Activated gamma-delta T cell treated with Interleukin-2 at 50 U/mL for 16 hours (primary cell): ENCODE measurements at regions not wholly inside any gene's neighbourhood (a gene's known extent, or its start where the extent isn't known, plus 50 kb on each side); places are given as distances from the start of the nearest gene placed in this dataset.
"Not testable (repeated sequence)": the region's sequence is repeated elsewhere in the genome, so short reads cannot be mapped to it uniquely, and the experiment has no call there.

ENCODE experiments used
- DNase-seq: peaks from one replicate; pipeline ENCODE4 v3.0.0-alpha.2; 2020

- no peak for DNase-seq
Measured at GRCh38 chr1:172931340-172931739, 119.4 kb downstream of the TNFSF18 start.

DNA sequence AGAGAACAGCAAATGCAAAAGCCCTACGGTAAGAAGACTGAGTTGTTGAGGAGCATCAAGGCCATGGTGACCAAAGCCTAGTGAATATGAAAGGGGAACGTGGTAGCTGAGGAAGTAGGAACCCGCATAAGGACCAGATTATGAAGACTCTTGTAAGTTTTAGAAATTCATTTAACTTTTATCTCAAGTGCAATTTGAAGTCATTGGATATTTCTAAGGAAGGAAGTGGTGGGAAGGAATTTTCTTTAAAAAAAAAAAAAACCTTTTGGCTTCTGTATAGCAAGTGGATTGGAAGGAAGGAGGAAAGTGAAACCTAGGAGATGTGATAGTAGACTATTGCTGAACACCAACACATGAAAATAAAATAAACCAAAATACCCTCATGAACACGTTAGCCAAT is 119.0 kb downstream of the TNFSF18 start:
- no peak for DNase-seq

GRCh38 chr1:172932981-172933380 is 117.8 kb downstream of the TNFSF18 start:
- DNase-seq: no peak

DNA sequence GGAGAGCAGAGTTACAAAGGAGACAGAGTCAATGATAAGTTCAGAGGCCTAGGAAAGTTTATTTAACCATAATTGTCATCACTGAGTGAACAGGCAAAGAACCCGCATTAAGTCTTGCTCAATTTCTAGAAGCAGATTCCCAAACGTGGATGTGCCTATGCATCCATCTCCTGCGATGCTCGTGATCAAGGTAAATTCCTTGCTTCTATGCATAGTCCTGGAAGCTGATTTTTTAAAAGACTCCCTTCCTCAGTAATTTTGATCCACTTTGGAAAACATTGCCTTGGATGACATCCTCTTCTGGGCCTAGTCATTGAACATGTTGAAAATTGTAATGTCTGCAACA is 116.4 kb downstream of the TNFSF18 start:
- DNase-seq: no peak

DNA sequence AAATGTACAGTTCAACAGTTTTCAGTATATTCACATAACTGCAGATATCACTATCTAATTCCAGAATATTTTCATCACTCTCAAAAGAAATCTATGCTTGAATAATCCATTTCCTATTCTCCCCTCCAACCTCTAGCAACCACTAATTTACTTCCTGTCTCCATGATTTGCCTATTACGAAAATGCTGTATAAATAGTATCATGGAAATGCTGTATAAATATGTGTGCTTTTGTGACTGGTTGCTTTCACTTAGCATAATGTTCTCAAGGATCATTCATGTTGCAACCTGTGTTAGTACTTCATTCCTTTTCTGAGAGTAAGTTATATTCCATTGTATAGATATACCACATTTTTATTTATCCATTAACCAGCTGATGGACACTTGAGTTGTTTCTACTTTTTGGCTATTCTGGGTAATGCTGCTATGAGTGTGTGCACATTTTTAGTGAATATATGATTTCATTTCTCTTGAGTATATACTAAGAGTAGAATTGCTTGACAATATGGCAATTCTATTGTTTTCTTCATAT is 115.6 kb downstream of the TNFSF18 start:
- no peak for DNase-seq

DNA sequence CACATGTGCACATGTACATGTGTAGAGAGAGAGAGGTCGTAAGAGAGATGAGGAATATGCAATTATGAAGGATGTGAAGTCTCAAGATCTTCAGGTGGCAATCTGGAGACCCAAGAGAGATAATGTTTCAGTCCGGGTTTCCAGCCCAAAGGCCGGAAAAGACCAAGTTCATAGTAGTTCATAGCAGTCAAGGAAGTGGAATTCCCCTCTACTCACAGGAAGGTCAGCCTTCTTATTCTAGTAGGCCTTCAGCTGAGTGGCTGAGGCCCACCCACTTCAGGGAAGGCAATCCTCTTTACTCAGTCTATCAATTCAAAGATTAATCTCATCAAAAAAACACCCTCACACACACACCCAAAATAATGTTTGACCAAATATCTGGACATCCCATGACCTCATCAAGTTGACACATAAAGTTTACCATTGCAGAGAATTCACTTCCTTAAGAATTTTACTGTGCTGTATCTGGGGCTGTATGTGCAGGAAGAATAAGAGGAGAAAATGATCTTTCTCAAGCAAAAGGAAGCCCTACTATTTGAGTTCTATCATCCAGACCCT is 114.6 kb downstream of the TNFSF18 start:
- no peak for DNase-seq

- no peak for DNase-seq
Measured at GRCh38 chr1:172938681-172939080, 112.1 kb downstream of the TNFSF18 start.

DNA sequence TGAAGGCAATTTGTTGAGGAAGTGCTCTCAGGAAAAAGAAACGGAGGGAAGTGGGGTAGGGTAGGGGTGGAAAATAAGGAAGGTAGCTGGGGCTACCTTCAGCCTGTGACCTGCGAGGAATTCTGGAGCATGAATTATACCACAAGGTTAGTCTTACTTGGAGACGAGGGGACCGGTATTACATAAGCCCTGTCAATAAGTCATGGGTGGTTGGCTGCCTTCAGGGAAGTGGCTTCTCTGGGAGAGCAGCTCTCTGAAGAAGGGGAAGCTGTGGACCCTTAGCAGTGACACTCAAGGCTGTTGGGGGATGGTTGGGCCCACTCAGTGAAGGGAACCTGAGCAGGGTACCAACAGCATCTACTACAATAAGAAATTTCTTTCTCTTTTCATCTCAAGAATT is 111.3 kb downstream of the TNFSF18 start:
- DNase-seq: no peak

DNA sequence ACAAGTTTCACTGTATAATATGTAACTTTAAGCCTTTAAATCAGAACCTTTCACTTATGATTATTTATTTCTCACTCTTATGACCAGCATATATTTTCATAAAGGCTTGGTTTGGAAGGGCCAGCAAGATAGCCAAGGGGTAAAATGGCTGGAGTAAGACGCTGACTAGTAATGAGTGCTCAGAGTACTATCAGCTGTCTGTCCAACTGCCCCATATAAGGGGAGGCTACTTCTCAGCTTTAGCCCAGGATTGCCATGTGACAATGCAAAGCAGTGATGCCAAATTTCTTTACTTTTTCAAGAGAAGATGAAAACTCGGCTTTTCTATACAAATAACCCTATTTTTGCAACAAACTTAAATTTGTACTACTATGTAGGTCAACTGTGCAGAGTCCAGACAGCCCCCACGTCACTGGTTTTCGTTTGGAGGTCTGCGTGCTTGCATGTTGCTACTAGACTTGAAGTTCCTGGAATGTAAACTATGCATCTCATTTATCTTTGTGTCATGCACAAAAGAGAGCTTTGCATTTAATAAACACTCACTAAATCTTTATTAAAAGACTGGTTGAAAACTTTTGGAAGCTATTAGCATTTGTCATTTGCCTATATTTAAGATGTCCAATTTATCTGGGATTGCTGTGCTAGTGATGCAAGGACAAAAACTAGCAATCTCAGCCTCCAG is 110.4 kb downstream of the TNFSF18 start:
- DNase-seq: no peak

DNA sequence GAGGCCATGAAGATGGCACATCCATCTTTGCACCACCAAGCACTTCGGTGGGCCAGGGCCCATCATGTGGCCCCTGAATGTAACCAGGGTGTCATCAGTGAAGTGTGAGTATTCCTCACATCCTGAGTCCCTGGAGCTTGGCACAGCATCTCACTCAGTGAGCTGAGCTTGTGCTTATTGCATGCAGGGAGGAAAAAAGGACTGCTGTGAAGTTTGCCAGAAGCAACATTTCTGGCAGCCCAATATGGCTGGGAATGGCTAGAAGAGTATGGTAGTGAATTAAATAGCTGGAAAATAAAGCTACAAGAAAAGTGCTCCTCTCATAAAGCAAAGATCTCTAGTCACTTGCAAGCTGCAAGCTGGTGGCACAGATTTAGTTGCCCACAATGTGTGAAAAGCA is 109.3 kb downstream of the TNFSF18 start:
- no peak for DNase-seq

- DNase-seq: no peak
Measured at GRCh38 chr1:172941945-172942344, 108.8 kb downstream of the TNFSF18 start.

DNA sequence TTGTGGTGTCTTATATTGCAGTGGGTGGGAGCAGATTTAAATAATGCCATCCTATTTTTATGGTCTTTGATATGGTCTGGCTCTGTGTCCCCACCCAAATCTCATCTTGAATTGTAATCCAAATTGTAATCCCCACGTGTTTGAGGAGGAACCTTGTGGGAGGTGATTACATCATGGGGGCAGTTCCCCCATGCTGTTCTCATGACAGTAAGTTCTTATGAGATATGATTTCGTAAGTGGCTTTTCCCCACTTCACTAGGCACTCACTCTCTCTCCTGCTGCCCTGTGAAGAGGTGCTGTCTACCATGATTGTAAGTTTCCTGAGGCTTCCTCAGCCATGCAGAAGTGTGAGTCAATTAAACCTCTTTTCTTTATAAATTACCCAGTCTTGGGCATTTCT is 107.6 kb downstream of the TNFSF18 start:
- not testable (repeated sequence) for DNase-seq

DNA sequence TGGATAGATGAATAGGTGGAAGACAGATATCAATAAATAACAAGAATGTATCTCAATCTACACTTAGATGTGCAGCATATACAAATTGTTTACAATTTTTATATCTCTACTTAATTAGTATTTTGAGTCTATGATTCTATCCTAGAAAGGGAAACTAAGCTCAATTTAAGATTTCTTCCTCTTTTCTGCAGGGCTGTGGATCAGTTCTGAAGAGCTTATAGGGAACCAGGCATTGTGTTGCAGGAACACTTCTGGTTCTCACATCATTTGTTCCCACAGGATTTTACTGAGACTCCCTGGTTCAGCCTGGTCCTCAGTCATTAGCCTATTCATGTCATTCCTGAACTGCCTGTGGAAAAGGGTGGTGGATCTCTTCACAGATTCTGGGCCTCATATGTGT is 105.8 kb downstream of the TNFSF18 start:
- no peak for DNase-seq

GRCh38 chr1:172946814-172947507 is 103.8 kb downstream of the TNFSF18 start:
- no peak for DNase-seq

GRCh38 chr1:172948457-172948856 is 102.3 kb downstream of the TNFSF18 start:
- DNase-seq: no peak

GRCh38 chr1:172949096-172949495 is 101.6 kb downstream of the TNFSF18 start:
- no peak for DNase-seq

GRCh38 chr1:172950528-172950927 is 100.2 kb downstream of the TNFSF18 start:
- DNase-seq: no peak

DNA sequence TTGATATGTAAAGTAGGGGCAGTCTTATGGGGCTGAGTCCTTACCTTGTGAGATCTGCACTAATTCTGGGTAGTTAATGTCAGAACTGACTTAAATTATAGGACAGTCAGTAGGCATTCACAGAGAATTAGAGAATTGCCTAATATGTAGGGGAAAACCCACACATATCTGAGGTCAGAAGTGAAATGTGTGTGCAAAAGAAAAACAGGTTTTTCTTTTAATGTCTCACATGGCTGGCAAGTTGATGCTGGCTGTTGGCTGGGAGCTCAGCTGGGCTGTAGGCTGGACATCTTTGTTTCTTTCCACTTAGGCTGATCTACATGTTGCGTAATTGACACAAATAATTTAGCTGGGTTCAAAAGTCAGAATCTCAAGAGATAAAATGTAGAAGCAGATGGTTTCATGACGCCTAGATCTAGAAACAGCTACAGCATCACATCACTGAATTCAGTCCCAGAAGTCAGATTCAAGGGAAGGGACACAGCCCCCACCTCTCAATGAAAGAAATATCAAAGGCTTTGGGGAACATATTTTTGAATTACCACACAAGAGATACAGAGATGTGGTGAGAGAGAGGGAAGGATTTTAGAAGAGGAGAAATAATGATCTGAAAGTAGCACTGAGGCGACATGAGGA is 98.9 kb downstream of the TNFSF18 start:
- no peak for DNase-seq

GRCh38 chr1:172952516-172952915 is 98.2 kb downstream of the TNFSF18 start:
- DNase-seq: no peak

DNA sequence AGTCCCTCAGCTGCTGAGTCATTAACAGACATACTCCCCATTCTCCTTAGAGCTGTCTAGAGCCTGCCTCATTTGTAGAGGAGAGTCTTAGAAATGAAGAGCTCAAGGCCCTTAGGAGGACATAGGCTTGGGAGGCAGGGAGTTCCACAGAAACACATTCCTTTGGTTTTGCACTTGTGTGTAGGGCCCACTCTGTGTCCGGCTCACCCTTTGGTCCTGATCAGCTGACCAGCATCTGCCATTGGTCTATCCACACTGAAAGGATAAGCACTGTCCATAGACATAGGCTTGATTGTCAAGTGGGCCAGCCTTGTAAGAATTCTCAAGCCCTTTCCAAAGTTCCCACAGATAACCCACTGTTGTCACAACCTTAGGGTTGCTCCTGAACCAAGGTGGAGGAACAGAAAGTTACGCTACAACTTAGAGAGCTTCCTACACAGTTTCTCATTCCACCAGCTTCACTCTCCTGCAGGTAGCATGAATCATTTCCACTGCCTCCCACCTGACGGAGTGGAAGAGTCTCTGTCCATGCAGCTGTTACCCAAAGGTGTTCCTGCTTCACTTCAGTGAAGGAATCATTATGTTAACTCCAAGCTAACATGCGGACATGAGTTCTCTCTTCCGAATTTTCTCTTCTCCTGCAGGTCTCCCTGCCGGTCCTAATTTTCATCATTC is 96.1 kb downstream of the TNFSF18 start:
- DNase-seq: no peak

DNA sequence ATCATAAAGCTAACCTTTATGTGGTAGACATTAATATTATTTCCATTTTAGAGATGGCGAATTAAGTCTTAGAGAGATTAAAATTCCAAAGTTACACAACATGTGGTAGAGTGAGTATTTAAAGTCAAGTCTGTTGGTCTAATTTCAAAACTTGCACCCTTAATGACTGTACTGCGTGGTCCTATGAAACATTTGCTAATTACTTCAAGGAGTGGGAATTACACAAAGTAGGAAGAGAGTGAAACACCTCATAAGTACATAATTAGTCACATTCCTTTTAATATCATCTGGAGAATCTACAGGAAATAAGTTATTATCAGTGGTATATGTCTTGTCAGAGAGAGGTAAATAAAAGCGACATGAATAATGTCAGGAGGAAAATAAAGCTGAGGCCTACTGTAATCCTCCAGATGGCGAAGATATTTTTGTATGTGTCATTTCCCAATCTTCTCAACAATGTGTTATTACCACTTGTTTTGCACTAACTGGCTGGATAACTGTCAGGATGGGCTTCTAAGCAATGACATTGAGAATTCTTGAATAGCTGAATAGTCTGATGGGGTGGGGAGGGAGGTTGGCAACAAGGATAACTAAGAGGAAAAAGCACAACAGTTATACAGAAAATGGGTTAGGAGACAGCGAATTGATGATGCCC is 95.5 kb downstream of the TNFSF18 start:
- DNase-seq: no peak

DNA sequence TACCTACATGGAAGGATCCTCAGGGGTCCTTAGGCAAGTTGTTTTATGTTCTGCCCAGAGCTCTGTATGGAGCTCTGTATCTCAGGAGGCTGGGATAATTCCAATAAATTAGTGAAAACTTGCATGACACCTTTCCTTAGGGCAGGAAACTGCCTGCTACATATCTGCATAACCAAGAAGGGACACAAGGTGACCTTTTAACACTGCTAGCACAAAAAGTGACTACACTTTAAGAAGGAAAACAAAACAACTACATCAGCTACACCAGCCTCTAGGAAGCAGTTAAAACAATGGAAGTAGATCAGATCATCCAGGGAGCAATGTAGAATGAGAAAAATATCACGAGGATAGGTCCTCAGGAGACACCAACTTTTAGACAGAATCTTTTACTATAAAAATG is 93.9 kb downstream of the TNFSF18 start:
- no peak for DNase-seq

DNA sequence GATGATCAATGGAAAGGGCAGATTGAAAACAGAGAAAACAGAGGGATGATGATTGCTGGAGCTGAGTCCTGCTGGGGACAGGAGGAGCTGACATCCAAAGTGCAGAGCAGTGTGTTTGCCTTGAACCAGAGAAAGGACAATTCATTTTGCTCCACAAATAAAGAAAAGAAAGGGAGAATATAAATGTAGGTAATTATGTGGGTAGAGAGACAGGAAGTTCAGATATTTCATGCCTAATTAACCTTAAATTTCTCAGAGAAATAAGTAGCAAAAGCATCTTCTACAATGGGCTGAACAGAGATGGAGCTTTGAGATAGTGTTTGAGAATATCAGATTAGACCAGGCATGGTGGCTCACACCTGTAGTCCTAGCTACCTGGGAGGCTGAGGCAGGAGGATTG is 93.2 kb downstream of the TNFSF18 start:
- no peak for DNase-seq
